H1 (cell line): ENCODE measurements at regions not wholly inside any gene's neighbourhood (a gene's known extent, or its start where the extent isn't known, plus 50 kb on each side); places are given as distances from the start of the nearest gene placed in this dataset.

Experiments used
- CBX8 ChIP-seq: fragments of 300-800, 300-1000 bp; sonication (generic); IDR thresholded peaks from 2 replicates; pipeline ENCODE4 v1.7.1; 2016; ENCODE audit warnings: low read depth, low read length, borderline replicate concordance
- CHD7 ChIP-seq: fragments of 300-600 bp; sonication (generic); IDR thresholded peaks from 2 replicates; pipeline ENCODE4 v1.7.1; 2012; ENCODE audit warnings: low read length, moderate library complexity, mild to moderate bottlenecking, inconsistent platforms; ENCODE audit not compliant: insufficient replicate concordance
- EP300 ChIP-seq, 2 experiments: IDR thresholded peaks; 1 replicate in 1 of 2; 2 replicates in 1 of 2; pipeline ENCODE4 v1.6.1; 2011 to 2012; ENCODE audit warnings: low read depth in 2 of 2, low read length in 2 of 2, mild to moderate bottlenecking in 2 of 2, borderline replicate concordance in 1 of 2, inconsistent platforms in 1 of 2, moderate library complexity in 1 of 2
- HDAC2 ChIP-seq, 2 experiments: fragments of 300-600 bp in 1 of 2; sonication (generic) in 1 of 2; IDR thresholded peaks; 2 replicates each; pipeline ENCODE4 v1.6.1; 2011 to 2012; ENCODE audit warnings: low read depth in 2 of 2, low read length in 2 of 2, mild to moderate bottlenecking in 2 of 2, moderate library complexity in 2 of 2, borderline replicate concordance in 1 of 2, inconsistent platforms in 1 of 2
- NANOG ChIP-seq: IDR thresholded peaks from 2 replicates; pipeline ENCODE4 v1.6.1; 2011; ENCODE audit warnings: low read length, low read depth, mild to moderate bottlenecking, inconsistent platforms; ENCODE audit not compliant: insufficient read depth, poor library complexity, severe bottlenecking
- RFX5 ChIP-seq: IDR thresholded peaks from 2 replicates; pipeline ENCODE4 v1.6.1; 2011; ENCODE audit warnings: low read depth, low read length, improper control_type of control experiment, borderline replicate concordance

- TF ChIP-seq CHD7 = no peak
- TF ChIP-seq HDAC2 (IDR thresholded peaks at IDR 0.05; ENCODE audit: borderline replicate concordance in 1 of 2, low read depth in 2 of 2, low read length in 2 of 2) = no peak
- TF ChIP-seq NANOG = no peak
- no peak for TF ChIP-seq CBX8
- TF ChIP-seq RFX5 = no peak
- TF ChIP-seq EP300 (IDR thresholded peaks at IDR 0.05; ENCODE audit: borderline replicate concordance in 1 of 2, low read depth in 2 of 2, low read length in 2 of 2) = no peak
These were observed 188.2 kb downstream of the PTPN20 start (continued) for GRCh38 chr10:47099474-47099873.
